ENCODE measurements at regions not wholly inside any gene's neighbourhood (a gene's known extent, or its start where the extent isn't known, plus 50 kb on each side); places are given as distances from the start of the nearest gene placed in this dataset.

DNA sequence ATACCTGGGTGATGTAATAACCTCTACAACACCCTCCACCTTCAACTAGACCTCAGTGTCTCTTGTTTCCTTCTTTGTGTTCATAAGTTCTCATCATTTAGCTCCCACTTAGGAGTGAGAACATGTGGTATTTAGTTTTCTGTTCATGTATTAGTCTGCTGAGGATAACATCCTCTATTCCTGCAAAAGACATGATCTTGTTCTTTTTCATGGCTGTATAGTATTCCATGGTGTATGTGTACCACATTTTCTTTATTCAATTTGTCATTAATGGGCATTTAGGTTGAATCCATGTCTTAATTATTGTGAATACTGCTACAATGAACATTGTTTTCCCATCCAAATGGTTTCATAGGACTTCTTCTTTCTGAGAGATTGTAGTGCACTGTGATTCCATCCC is 135.7 kb downstream of the MBL2 start:
- Histone ChIP-seq H3K14ac (replicated peaks; ENCODE audit: low read depth, low read length) (no peak overlapping the region), H3K4me3 (ENCODE audit: insufficient read depth, low read depth, low read length) (no peak overlapping the region), H3K9ac (ENCODE audit: low read depth, low read length) (no peak overlapping the region), H3K56ac (ENCODE audit: extremely low read depth, insufficient read depth, low read length) (no peak overlapping the region), H3K4me1 (ENCODE audit: control insufficient read depth, insufficient read depth, low read length) (no peaks in the 10 kb centered on the region), H3K27me3 (ENCODE audit: control insufficient read depth, insufficient read depth, low read length) (no peaks in the 10 kb centered on the region), H2BK120ac (ENCODE audit: low read depth, low read length) (no peak overlapping the region), H2BK5ac (ENCODE audit: low read depth, low read length, poor library complexity, severe bottlenecking) (no peak overlapping the region), H2AK9ac (replicated peaks; ENCODE audit: low read depth, low read length, poor library complexity) (no peak overlapping the region), H3K4ac (ENCODE audit: low read depth, low read length) (no peak overlapping the region), H3K23ac (ENCODE audit: low read depth, low read length) (no peak overlapping the region), H3K9me3 (ENCODE audit: control insufficient read depth, insufficient read depth, low read length) (no peaks in the 10 kb centered on the region), H2BK15ac (ENCODE audit: low read depth, low read length) (no peak overlapping the region), H3K79me1 (ENCODE audit: low read depth in 1 of 2, low read length in 2 of 2) (no peaks in the 10 kb centered on the region), H3K36me3 (ENCODE audit: control insufficient read depth, insufficient read depth, low read length) (no peaks in the 10 kb centered on the region), H2BK20ac (ENCODE audit: low read depth, low read length) (no peak overlapping the region), H2AK5ac (ENCODE audit: low read depth, low read length) (no peak overlapping the region), H3K4me2 (ENCODE audit: low read depth, low read length) (no peak overlapping the region), H4K5ac (ENCODE audit: low read depth, low read length) (no peak overlapping the region), H4K91ac (ENCODE audit: insufficient read depth, low read depth, low read length) (no peak overlapping the region), H2AFZ (replicated peaks; ENCODE audit: low read length, poor library complexity) (no peak overlapping the region), H3K18ac (ENCODE audit: low read depth, low read length) (no peak overlapping the region), H3K27ac (ENCODE audit: insufficient read depth, low read length) (no peak overlapping the region), H4K8ac (ENCODE audit: low read depth in 2 of 2, low read length in 2 of 2) (no peak overlapping the region), H4K20me1 (ENCODE audit: insufficient read depth, low read length) (no peaks in the 10 kb centered on the region), H3K9me1 (ENCODE audit: insufficient read depth, low read length) (peaks cover 3% of the 10 kb centered on the region; the same call in 1 of the 2 replicates)
- ChIA-PET CTCF (no interaction called here), POLR2A (ENCODE audit: unreplicated experiment) (no interaction called here)
- dilution Hi-C loops (cut with HindIII; ENCODE audit: low sequenced_read_pairs, unreplicated experiment) (no loop called here), in situ Hi-C loops (cut with MboI; ENCODE audit: low sequenced_read_pairs) (no loop called here), intact Hi-C loops (cut with micrococcal nuclease) (no loop called here)
- ATAC-seq (ENCODE audit: low read depth) (no peak), DNase-seq (no peak)
- BruUV-seq (replicated peaks), result no TSS peak
- TF ChIP-seq RFX5 (IDR thresholded peaks at IDR 0.05; ENCODE audit: low read depth, low read length) (no peak), MAFK (IDR thresholded peaks at IDR 0.05; ENCODE audit: low read depth, low read length) (no peak), POLR2A (IDR thresholded peaks at IDR 0.05; ENCODE audit: low read depth, low read length) (no peak), MXI1 (IDR thresholded peaks at IDR 0.05; ENCODE audit: borderline replicate concordance, low read depth, low read length) (no peak), BHLHE40 (IDR thresholded peaks at IDR 0.05; ENCODE audit: low read depth, low read length) (no peak), RCOR1 (IDR thresholded peaks at IDR 0.05; ENCODE audit: insufficient replicate concordance, low read length) (no peak), FOS (IDR thresholded peaks at IDR 0.05; ENCODE audit: low read depth, low read length) (no peak), SMC3 (IDR thresholded peaks at IDR 0.05; ENCODE audit: low read depth, low read length) (no peak), CEBPB (IDR thresholded peaks at IDR 0.05; ENCODE audit: low read depth, low read length) (no peak), MAZ (IDR thresholded peaks at IDR 0.05; ENCODE audit: borderline replicate concordance, low read depth, low read length) (no peak), CHD1 (IDR thresholded peaks at IDR 0.05; ENCODE audit: low read depth, low read length) (no peak), RAD21 (IDR thresholded peaks at IDR 0.05; ENCODE audit: low read length) (no peak), NFE2L2 (IDR thresholded peaks at IDR 0.05; ENCODE audit: low read depth, low read length) (no peak)
- TF ChIP-seq, protein P1, sequence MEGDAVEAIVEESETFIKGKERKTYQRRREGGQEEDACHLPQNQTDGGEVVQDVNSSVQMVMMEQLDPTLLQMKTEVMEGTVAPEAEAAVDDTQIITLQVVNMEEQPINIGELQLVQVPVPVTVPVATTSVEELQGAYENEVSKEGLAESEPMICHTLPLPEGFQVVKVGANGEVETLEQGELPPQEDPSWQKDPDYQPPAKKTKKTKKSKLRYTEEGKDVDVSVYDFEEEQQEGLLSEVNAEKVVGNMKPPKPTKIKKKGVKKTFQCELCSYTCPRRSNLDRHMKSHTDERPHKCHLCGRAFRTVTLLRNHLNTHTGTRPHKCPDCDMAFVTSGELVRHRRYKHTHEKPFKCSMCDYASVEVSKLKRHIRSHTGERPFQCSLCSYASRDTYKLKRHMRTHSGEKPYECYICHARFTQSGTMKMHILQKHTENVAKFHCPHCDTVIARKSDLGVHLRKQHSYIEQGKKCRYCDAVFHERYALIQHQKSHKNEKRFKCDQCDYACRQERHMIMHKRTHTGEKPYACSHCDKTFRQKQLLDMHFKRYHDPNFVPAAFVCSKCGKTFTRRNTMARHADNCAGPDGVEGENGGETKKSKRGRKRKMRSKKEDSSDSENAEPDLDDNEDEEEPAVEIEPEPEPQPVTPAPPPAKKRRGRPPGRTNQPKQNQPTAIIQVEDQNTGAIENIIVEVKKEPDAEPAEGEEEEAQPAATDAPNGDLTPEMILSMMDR (conservative IDR thresholded peaks at IDR 0.05; ENCODE audit: low read depth, low read length), result no peak
- TF ChIP-seq, protein P2, sequence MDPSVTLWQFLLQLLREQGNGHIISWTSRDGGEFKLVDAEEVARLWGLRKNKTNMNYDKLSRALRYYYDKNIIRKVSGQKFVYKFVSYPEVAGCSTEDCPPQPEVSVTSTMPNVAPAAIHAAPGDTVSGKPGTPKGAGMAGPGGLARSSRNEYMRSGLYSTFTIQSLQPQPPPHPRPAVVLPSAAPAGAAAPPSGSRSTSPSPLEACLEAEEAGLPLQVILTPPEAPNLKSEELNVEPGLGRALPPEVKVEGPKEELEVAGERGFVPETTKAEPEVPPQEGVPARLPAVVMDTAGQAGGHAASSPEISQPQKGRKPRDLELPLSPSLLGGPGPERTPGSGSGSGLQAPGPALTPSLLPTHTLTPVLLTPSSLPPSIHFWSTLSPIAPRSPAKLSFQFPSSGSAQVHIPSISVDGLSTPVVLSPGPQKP (IDR thresholded peaks at IDR 0.05; ENCODE audit: borderline replicate concordance, low read depth, low read length), result no peak
- TF ChIP-seq, protein P3, sequence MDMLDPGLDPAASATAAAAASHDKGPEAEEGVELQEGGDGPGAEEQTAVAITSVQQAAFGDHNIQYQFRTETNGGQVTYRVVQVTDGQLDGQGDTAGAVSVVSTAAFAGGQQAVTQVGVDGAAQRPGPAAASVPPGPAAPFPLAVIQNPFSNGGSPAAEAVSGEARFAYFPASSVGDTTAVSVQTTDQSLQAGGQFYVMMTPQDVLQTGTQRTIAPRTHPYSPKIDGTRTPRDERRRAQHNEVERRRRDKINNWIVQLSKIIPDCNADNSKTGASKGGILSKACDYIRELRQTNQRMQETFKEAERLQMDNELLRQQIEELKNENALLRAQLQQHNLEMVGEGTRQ (IDR thresholded peaks at IDR 0.05; ENCODE audit: low read depth, low read length), result no peak

Measured in IMR-90 (cell line).